HL-60 (cell line): ENCODE measurements at regions not wholly inside any gene's neighbourhood (a gene's known extent, or its start where the extent isn't known, plus 50 kb on each side); places are given as distances from the start of the nearest gene placed in this dataset.

ENCODE experiments used
- GABPA ChIP-seq: IDR thresholded peaks from 2 replicates; pipeline ENCODE4 v1.6.1; 2012; ENCODE audit warnings: low read depth
- TF ChIP-seq, protein P1 (sequence below): IDR thresholded peaks from one replicate; pipeline ENCODE4 v1.5.1; 2011; ENCODE audit warnings: low read length, control low read depth, inconsistent platforms; ENCODE audit not compliant: insufficient read depth

DNA sequence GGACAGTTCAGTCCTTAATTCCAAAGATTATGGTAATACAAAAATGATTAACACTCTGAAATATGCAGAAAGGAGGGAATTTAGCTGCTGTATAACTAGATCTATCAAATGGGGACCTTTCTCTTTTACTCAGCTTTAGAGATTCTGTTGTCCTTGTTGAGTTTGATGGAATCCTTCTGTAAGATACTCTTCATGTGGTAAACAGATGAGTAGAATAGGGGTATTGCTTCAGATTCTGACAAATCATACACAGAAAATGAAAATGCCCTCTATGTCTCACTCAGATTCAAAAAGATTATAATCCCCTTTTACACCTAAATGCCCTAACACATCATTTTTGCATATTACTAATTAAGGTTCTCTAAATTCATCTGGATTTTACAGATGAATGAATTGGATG lies 50.7 kb downstream of the ARHGAP35 start:
- TF ChIP-seq, protein P1, sequence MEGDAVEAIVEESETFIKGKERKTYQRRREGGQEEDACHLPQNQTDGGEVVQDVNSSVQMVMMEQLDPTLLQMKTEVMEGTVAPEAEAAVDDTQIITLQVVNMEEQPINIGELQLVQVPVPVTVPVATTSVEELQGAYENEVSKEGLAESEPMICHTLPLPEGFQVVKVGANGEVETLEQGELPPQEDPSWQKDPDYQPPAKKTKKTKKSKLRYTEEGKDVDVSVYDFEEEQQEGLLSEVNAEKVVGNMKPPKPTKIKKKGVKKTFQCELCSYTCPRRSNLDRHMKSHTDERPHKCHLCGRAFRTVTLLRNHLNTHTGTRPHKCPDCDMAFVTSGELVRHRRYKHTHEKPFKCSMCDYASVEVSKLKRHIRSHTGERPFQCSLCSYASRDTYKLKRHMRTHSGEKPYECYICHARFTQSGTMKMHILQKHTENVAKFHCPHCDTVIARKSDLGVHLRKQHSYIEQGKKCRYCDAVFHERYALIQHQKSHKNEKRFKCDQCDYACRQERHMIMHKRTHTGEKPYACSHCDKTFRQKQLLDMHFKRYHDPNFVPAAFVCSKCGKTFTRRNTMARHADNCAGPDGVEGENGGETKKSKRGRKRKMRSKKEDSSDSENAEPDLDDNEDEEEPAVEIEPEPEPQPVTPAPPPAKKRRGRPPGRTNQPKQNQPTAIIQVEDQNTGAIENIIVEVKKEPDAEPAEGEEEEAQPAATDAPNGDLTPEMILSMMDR = no peak
- TF ChIP-seq GABPA = no peak
